ENCODE measurements at regions not wholly inside any gene's neighbourhood (a gene's known extent, or its start where the extent isn't known, plus 50 kb on each side); places are given as distances from the start of the nearest gene placed in this dataset.

DNA sequence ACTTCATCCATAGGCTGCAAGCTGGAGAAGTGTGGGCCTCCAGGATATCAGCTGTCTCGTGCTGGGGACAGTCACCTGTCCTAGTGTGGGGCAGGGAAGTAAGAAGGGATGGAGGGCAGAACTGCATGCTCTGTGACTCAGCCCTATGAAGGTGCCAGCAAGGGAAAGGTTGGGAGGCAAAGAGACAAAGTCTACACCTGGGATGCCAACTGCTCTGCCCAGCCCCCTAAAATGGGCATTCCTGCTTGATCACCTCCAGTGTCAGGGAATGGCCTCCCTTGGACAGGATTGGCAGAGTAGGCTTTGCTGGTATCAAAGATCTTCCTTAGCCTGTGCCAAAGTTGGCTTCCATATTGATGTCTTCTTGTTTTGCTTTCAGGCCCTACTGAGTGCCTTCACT is 335.0 kb downstream of the BCL11B start:
- Mint-ChIP-seq H3K27me3 (ENCODE audit: unreplicated experiment) (peaks cover 2% of the 10 kb centered on the region), H3K4me3 (ENCODE audit: unreplicated experiment) (no peak overlapping the region), H3K9me3 (ENCODE audit: unreplicated experiment) (peaks cover 2% of the 10 kb centered on the region)

GRCh38 chr14:98937712-98938505 is 334.1 kb downstream of the BCL11B start:
- Mint-ChIP-seq H3K36me3 (ENCODE audit: unreplicated experiment) (no peaks in the 10 kb centered on the region), H3K27ac (ENCODE audit: unreplicated experiment) (no peak overlapping the region), H3K9me3 (ENCODE audit: unreplicated experiment) (peaks cover under 1% of the 10 kb centered on the region), H3K4me1 (ENCODE audit: low read depth, unreplicated experiment) (no peaks in the 10 kb centered on the region), H3K27me3 (ENCODE audit: unreplicated experiment) (peaks cover 2% of the 10 kb centered on the region), H3K4me3 (ENCODE audit: unreplicated experiment) (no peak overlapping the region)
- DNase-seq, result no peak
- no peak for TF ChIP-seq CTCF (IDR thresholded peaks at IDR 0.05; ENCODE audit: partially characterized antibody, unreplicated experiment)

More for the DNA sequence above, 335.0 kb downstream of the BCL11B start:
- Mint-ChIP-seq H3K36me3 (ENCODE audit: unreplicated experiment) (no peaks in the 10 kb centered on the region), H3K27ac (ENCODE audit: unreplicated experiment) (no peak overlapping the region), H3K4me1 (ENCODE audit: low read depth, unreplicated experiment) (no peaks in the 10 kb centered on the region)
- DNase-seq, result no peak
- TF ChIP-seq CTCF (IDR thresholded peaks at IDR 0.05; ENCODE audit: partially characterized antibody, unreplicated experiment), result no peak

GRCh38 chr14:98940693-98941437 is 331.1 kb downstream of the BCL11B start:
- H3K9me3 Mint-ChIP-seq (ENCODE audit: unreplicated experiment), result no peaks in the 10 kb centered on the region
- no peak overlapping the region for H3K27ac Mint-ChIP-seq (ENCODE audit: unreplicated experiment)
- no peaks in the 10 kb centered on the region for H3K4me1 Mint-ChIP-seq (ENCODE audit: low read depth, unreplicated experiment)
- peaks cover 2% of the 10 kb centered on the region for H3K27me3 Mint-ChIP-seq (ENCODE audit: unreplicated experiment)
- no peak for TF ChIP-seq CTCF (IDR thresholded peaks at IDR 0.05; ENCODE audit: partially characterized antibody, unreplicated experiment)
- no peak overlapping the region for H3K4me3 Mint-ChIP-seq (ENCODE audit: unreplicated experiment)
- H3K36me3 Mint-ChIP-seq (ENCODE audit: unreplicated experiment), result no peaks in the 10 kb centered on the region
- no peak for DNase-seq

- peaks cover 2% of the 10 kb centered on the region for H3K27me3 Mint-ChIP-seq (ENCODE audit: unreplicated experiment)
- no peak overlapping the region for H3K27ac Mint-ChIP-seq (ENCODE audit: unreplicated experiment)
- no peak overlapping the region for H3K4me3 Mint-ChIP-seq (ENCODE audit: unreplicated experiment)
- H3K4me1 Mint-ChIP-seq (ENCODE audit: low read depth, unreplicated experiment), result no peaks in the 10 kb centered on the region
- TF ChIP-seq CTCF (IDR thresholded peaks at IDR 0.05; ENCODE audit: partially characterized antibody, unreplicated experiment), result no peak
- DNase-seq, result no peak
- H3K9me3 Mint-ChIP-seq (ENCODE audit: unreplicated experiment), result no peaks in the 10 kb centered on the region
- H3K36me3 Mint-ChIP-seq (ENCODE audit: unreplicated experiment), result no peaks in the 10 kb centered on the region
Observed at GRCh38 chr14:98941481-98941880, 330.5 kb downstream of the BCL11B start.

GRCh38 chr14:98943907-98944306 is 328.1 kb downstream of the BCL11B start:
- Mint-ChIP-seq H3K36me3 (ENCODE audit: unreplicated experiment) (no peaks in the 10 kb centered on the region), H3K9me3 (ENCODE audit: unreplicated experiment) (no peaks in the 10 kb centered on the region), H3K27me3 (ENCODE audit: unreplicated experiment) (no peaks in the 10 kb centered on the region), H3K27ac (ENCODE audit: unreplicated experiment) (no peak overlapping the region), H3K4me1 (ENCODE audit: low read depth, unreplicated experiment) (no peaks in the 10 kb centered on the region), H3K4me3 (ENCODE audit: unreplicated experiment) (no peak overlapping the region)
- DNase-seq, result no peak
- no peak for TF ChIP-seq CTCF (IDR thresholded peaks at IDR 0.05; ENCODE audit: partially characterized antibody, unreplicated experiment)
